Psoas muscle (tissue), 7 donors: ENCODE measurements at regions not wholly inside any gene's neighbourhood (a gene's known extent, or its start where the extent isn't known, plus 50 kb on each side); places are given as distances from the start of the nearest gene placed in this dataset.

ENCODE experiments used
- ATAC-seq, 4 donors: fragments of 200-7000 bp; cut with Tn5 transposase; one replicate each; pipeline ENCODE4 v1.9.1; 2020; ENCODE audit warnings: moderate library complexity in 3 of 4, mild to moderate bottlenecking in 2 of 4
- DNase-seq, 2 donors: peaks; one replicate each; pipeline ENCODE4 v3.0.0-alpha.2; 2020
- H3K27ac ChIP-seq: fragments of 200-600 bp; one replicate; pipeline ENCODE4 v1.8.0; 2022
- H3K27me3 ChIP-seq, 3 donors: fragments of 200-600 bp in 1 of 3; one replicate each; pipeline versions ENCODE4 v1.6.1 to v1.8.0; 2013 to 2022; ENCODE audit warnings: low read length in 2 of 3, mild to moderate bottlenecking in 2 of 3, moderate library complexity in 1 of 3; ENCODE audit not compliant: insufficient read depth in 3 of 3
- H3K36me3 ChIP-seq, 2 donors: fragments of 200-600 bp in 1 of 2; one replicate each; pipeline versions ENCODE4 v1.6.1 to v1.8.0; 2013 to 2022; ENCODE audit warnings: low read depth in 1 of 2, mild to moderate bottlenecking in 1 of 2, moderate library complexity in 1 of 2; ENCODE audit not compliant: insufficient read depth in 1 of 2
- H3K4me1 ChIP-seq: fragments of 200-600 bp; one replicate; pipeline ENCODE4 v1.8.0; 2022
- H3K4me3 ChIP-seq: fragments of 200-600 bp; one replicate; pipeline ENCODE4 v1.8.0; 2022; ENCODE audit warnings: mild to moderate bottlenecking
- H3K9me3 ChIP-seq: fragments of 200-600 bp; one replicate; pipeline ENCODE4 v1.8.0; 2022
- CTCF ChIP-seq: fragments of 200-600 bp; IDR thresholded peaks from one replicate; pipeline ENCODE4 v1.8.0; 2022; ENCODE audit warnings: antibody characterized with exemption
- WGBS, 3 donors: extraction: QIAGEN DNeasy Blood & Tissue Kit; methylation state at CpG; one replicate each; pipeline versions ENCODE4 v1.1.6 to v1.1.7; 2013; 5-methylcytosine and 5-hydroxymethylcytosine counted together
- intact Hi-C, 2 donors: fragments of 100-400 bp; cut with DNase I; formaldehyde crosslinking; loops; one replicate each; pipeline versions ENCODE4 v1.11.0 to v1.14.2; 2022
- donor health status: healthy with polysubstance abuse.
- donor health status: DM: no; HTN: no; CAD: no; lungs with moderate emphysema.
- donor health status: Bipolar disorder and iron deficiency.
- donor health status: healthy.
- donor health status: DM: yes; HTN: yes; CAD: no.
- donor health status: DM: no; HTN: no; CAD: no.
- donor health status: DM: yes; HTN: yes; CAD: no.

DNA sequence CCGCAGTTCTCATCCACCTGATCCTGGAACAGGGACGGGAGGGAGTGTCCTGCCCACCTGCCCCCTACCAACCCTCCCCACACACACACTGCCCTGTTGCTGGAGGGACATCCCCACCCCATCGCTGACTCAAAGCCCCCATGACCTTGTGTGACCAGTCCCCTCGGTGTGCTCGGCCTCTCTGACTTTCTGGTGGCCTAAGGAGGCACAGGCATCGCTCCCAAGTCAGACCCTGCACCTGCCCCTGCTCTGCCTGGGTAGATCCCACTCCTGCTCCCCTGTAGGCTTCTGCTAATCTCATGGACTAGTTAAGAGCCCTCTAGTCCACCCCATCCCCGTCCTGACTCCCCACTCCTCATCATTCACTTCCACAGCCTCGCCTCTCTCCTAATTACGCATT, 58.8 kb upstream of the DOCK1 start:
- intact Hi-C loops = no loop called here
- no peaks in the 10 kb centered on the region for H3K9me3 ChIP-seq
- TF ChIP-seq CTCF = no peak
- H3K4me3 ChIP-seq = no peak overlapping the region
- WGBS, 3 donors = 82 to 87% (median 85%) methylated on average over 9 of the region's 9 CpGs
- H3K27me3 ChIP-seq = no peaks in the 10 kb centered on the region
- H3K36me3 ChIP-seq = no peaks in the 10 kb centered on the region
- no peaks in the 10 kb centered on the region for H3K4me1 ChIP-seq
- no peak overlapping the region for H3K27ac ChIP-seq
- no peak for DNase-seq
- no peak for ATAC-seq

GRCh38 chr10:126846959-126847358, 58.3 kb upstream of the DOCK1 start:
- Histone ChIP-seq H3K4me1 (no peaks in the 10 kb centered on the region), H3K27ac (no peak overlapping the region), H3K4me3 (no peak overlapping the region), H3K27me3 (no peaks in the 10 kb centered on the region), H3K9me3 (no peaks in the 10 kb centered on the region), H3K36me3 (no peaks in the 10 kb centered on the region)
- DNase-seq = no peak
- TF ChIP-seq CTCF = no peak
- no peak for ATAC-seq
- WGBS, 3 donors = 67 to 76% (median 68%) methylated on average over 2 of the region's 2 CpGs
- intact Hi-C loops = no loop called here

DNA sequence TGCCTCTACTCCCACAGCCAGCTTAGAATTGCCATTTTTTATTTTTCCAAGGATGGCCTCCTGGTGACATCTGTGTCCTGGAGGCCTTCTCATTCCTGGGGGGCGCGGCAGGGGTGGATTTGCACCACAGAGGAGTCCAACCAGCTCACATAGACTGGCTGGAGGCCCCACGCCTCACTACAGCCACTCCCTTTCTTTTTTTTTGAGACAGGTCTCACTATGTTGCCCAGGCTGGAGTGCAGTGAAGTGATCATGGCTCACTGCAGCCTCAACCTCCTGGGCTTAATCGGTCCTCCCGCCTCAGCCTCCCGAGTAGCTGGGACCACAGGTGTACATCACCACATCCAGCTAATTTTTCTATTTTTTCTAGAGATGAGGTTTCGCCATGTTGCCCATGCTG, 57.6 kb upstream of the DOCK1 start:
- Histone ChIP-seq H3K4me3 (no peak overlapping the region), H3K4me1 (no peaks in the 10 kb centered on the region), H3K9me3 (no peaks in the 10 kb centered on the region), H3K27ac (no peak overlapping the region), H3K27me3 (no peaks in the 10 kb centered on the region), H3K36me3 (no peaks in the 10 kb centered on the region)
- no peak for ATAC-seq
- DNase-seq = no peak
- TF ChIP-seq CTCF = no peak
- WGBS, 3 donors = 93 to 96% (median 94%) methylated on average over 7 of the region's 7 CpGs
- intact Hi-C loops = no loop called here

- H3K27me3 ChIP-seq = no peaks in the 10 kb centered on the region
- no peak overlapping the region for H3K4me3 ChIP-seq
- DNase-seq (no peak), ATAC-seq (no peak)
- H3K4me1 ChIP-seq = no peaks in the 10 kb centered on the region
- H3K9me3 ChIP-seq = no peaks in the 10 kb centered on the region
- no peak for TF ChIP-seq CTCF
- no peaks in the 10 kb centered on the region for H3K36me3 ChIP-seq
- 91 to 96% (median 94%) methylated on average over 3 of the region's 3 CpGs for WGBS, 3 donors
- intact Hi-C loops = no loop called here
- H3K27ac ChIP-seq = no peak overlapping the region
These were observed 55.6 kb upstream of the DOCK1 start for GRCh38 chr10:126849646-126850045.

GRCh38 chr10:126851414-126852108, 53.7 kb upstream of the DOCK1 start:
- Histone ChIP-seq H3K4me1 (no peaks in the 10 kb centered on the region), H3K9me3 (no peaks in the 10 kb centered on the region), H3K36me3 (no peaks in the 10 kb centered on the region), H3K27ac (no peak overlapping the region), H3K4me3 (no peak overlapping the region), H3K27me3 (no peaks in the 10 kb centered on the region)
- intact Hi-C loops = no loop called here
- no peak for TF ChIP-seq CTCF
- DNase-seq = no peak
- no peak for ATAC-seq
- 63 to 67% (median 65%) methylated on average over 7 of the region's 7 CpGs for WGBS, 3 donors
